B cell (primary cell): ENCODE measurements at regions not wholly inside any gene's neighbourhood (a gene's known extent, or its start where the extent isn't known, plus 50 kb on each side); places are given as distances from the start of the nearest gene placed in this dataset.

Experiments
- ATAC-seq: fragments of 200-7000 bp; cut with Tn5 transposase; one replicate; pipeline ENCODE4 v1.10.0; 2021; ENCODE audit warnings: low read depth, mild to moderate bottlenecking, moderate number of reproducible peaks, moderate library complexity
- CTCF ChIA-PET: fragments of 350-600 bp; sonication (Branson Sonifier 250); formaldehyde crosslinking; loops from one replicate; lab custom pipeline; 2021; ENCODE audit warnings: antibody characterized with exemption, inconsistent platforms; lab: Charles Lee
- POLR2A ChIA-PET: fragments of 350-600 bp; sonication (Branson Sonifier 250); formaldehyde crosslinking; loops from one replicate; lab custom pipeline; 2021; ENCODE audit warnings: antibody characterized with exemption; lab: Charles Lee
- DNase-seq: peaks from one replicate; pipeline ENCODE4 v3.0.0; 2013
- H2AFZ ChIP-seq: 2 replicates; pipeline ENCODE4 v1.6.1; 2012; ENCODE audit warnings: mild to moderate bottlenecking, low read depth, low read length; ENCODE audit not compliant: insufficient read depth, poor library complexity, severe bottlenecking
- H3K27ac ChIP-seq, 2 donors: 1 replicate in 1 of 2; 2 replicates in 1 of 2; pipeline ENCODE4 v1.5.1; 2012 to 2013; ENCODE audit warnings: low read length in 2 of 2, mild to moderate bottlenecking in 2 of 2, moderate library complexity in 1 of 2
- H3K27me3 ChIP-seq, 4 experiments: fragments of 200-600 bp in 1 of 4; sonication (generic) in 1 of 4; replicated peaks in 1 of 4; 1 replicate in 2 of 4; 2 replicates in 2 of 4; pipeline versions ENCODE4 v1.6.1 to v1.7.0; 2013 to 2016; ENCODE audit warnings: low read length in 3 of 4, mild to moderate bottlenecking in 2 of 4, mixed read lengths in 1 of 4, moderate library complexity in 1 of 4; ENCODE audit not compliant: insufficient read depth in 4 of 4, control insufficient read depth in 3 of 4; ENCODE audit errors: control extremely low read depth in 1 of 4
- H3K36me3 ChIP-seq, 2 experiments: replicated peaks in 1 of 2; 1 replicate in 1 of 2; 2 replicates in 1 of 2; pipeline versions ENCODE4 v1.6.1 to v1.7.1; 2013; ENCODE audit warnings: low read length in 1 of 2; ENCODE audit not compliant: insufficient read depth in 2 of 2, control insufficient read depth in 1 of 2; ENCODE audit errors: control extremely low read depth in 1 of 2, extremely low read depth in 1 of 2
- H3K4me1 ChIP-seq, 2 donors: fragments of 200-600 bp in 1 of 2; sonication (generic) in 1 of 2; 1 replicate in 1 of 2; 2 replicates in 1 of 2; pipeline versions ENCODE4 v1.5.1 to v1.6.1; 2013 to 2017; ENCODE audit warnings: low read length in 2 of 2; ENCODE audit not compliant: control insufficient read depth in 2 of 2, insufficient read depth in 2 of 2
- H3K4me2 ChIP-seq: replicated peaks from 2 replicates; pipeline ENCODE3; 2012; ENCODE audit warnings: mild to moderate bottlenecking, low read depth, low read length; ENCODE audit not compliant: poor library complexity, severe bottlenecking
- H3K4me3 ChIP-seq, 5 experiments: fragments of 200-600 bp in 1 of 5; sonication (generic) in 1 of 5; 1 replicate in 3 of 5; 2 replicates in 2 of 5; pipeline versions ENCODE4 v1.5.1 to v1.7.0; 2011 to 2016; ENCODE audit warnings: low read length in 4 of 5, mild to moderate bottlenecking in 4 of 5, low read depth in 2 of 5, control low read depth in 1 of 5, moderate library complexity in 1 of 5; ENCODE audit not compliant: insufficient read depth in 1 of 5; ENCODE audit errors: control extremely low read depth in 1 of 5, extremely low read depth in 1 of 5
- H3K79me2 ChIP-seq: fragments of 200-600 bp; sonication (generic); one replicate; pipeline ENCODE4 v1.6.0; 2016; ENCODE audit warnings: low read length; ENCODE audit not compliant: control insufficient read depth, insufficient read depth
- H3K9ac ChIP-seq: fragments of 200-600 bp; sonication (generic); 2 replicates; pipeline ENCODE4 v1.6.1; 2017; ENCODE audit warnings: mild to moderate bottlenecking, low read length, moderate library complexity
- H3K9me3 ChIP-seq, 3 donors: one replicate each; pipeline versions ENCODE4 v1.6.1 to v1.7.1; 2013; ENCODE audit warnings: low read length in 2 of 3; ENCODE audit not compliant: control insufficient read depth in 2 of 3, insufficient read depth in 1 of 3; ENCODE audit errors: control extremely low read depth in 1 of 3
- H4K20me1 ChIP-seq: 2 replicates; pipeline ENCODE4 v1.6.0; 2012; ENCODE audit warnings: mild to moderate bottlenecking, low read length; ENCODE audit not compliant: insufficient read depth, control insufficient read depth, poor library complexity, severe bottlenecking
- H3K27ac Mint-ChIP-seq: one replicate; pipeline ENCODE4 v1.8.0; 2021; ENCODE audit warnings: mixed read lengths
- H3K27me3 Mint-ChIP-seq: one replicate; pipeline ENCODE4 v1.8.0; 2021; ENCODE audit warnings: mixed read lengths
- H3K4me1 Mint-ChIP-seq: one replicate; pipeline ENCODE4 v1.8.0; 2021; ENCODE audit warnings: mixed read lengths
- H3K4me3 Mint-ChIP-seq: one replicate; pipeline ENCODE4 v1.8.0; 2021; ENCODE audit warnings: mixed read lengths
- H3K9me3 Mint-ChIP-seq: one replicate; pipeline ENCODE4 v1.8.0; 2022; ENCODE audit warnings: mixed read lengths; ENCODE audit not compliant: insufficient read depth
- EZH2 ChIP-seq: IDR thresholded peaks from 2 replicates; pipeline ENCODE4 v1.6.1; 2012; ENCODE audit warnings: borderline replicate concordance, low read depth, mild to moderate bottlenecking, moderate library complexity, low read length; ENCODE audit not compliant: insufficient read depth, poor library complexity, severe bottlenecking
- whole genome bisulfite sequencing: methylation state at CpG from one replicate; pipeline ENCODE4 v1.1.5; 2013; ENCODE audit warnings: missing lambda C conversion rate; ENCODE audit not compliant: insufficient coverage; 5-methylcytosine and 5-hydroxymethylcytosine counted together
- intact Hi-C: fragments of 100-400 bp; cut with micrococcal nuclease; formaldehyde crosslinking; loops from one replicate; pipeline ENCODE4 v1.10.0; 2022
- TF ChIP-seq, protein P1 (sequence below): fragments of 200-600 bp; IDR thresholded peaks from one replicate; pipeline ENCODE4 v1.8.0; 2022; ENCODE audit warnings: antibody characterized with exemption, mild to moderate bottlenecking

GRCh38 chr6:104483225-104483834 is 376.4 kb downstream of the HACE1 start:
- no peaks in the 10 kb centered on the region for H3K9me3 Mint-ChIP-seq
- H4K20me1 ChIP-seq: no peaks in the 10 kb centered on the region
- WGBS: no CpG with 5 or more reads among the region's 2 CpGs
- ChIA-PET CTCF (no interaction called here), POLR2A (no interaction called here)
- no peaks in the 10 kb centered on the region for H3K27me3 ChIP-seq
- H3K27ac ChIP-seq: no peak overlapping the region
- no peak overlapping the region for H3K4me3 ChIP-seq
- H3K79me2 ChIP-seq: no peaks in the 10 kb centered on the region
- H3K4me1 ChIP-seq: no peaks in the 10 kb centered on the region
- H2AFZ ChIP-seq: no peak overlapping the region
- no peak overlapping the region for H3K4me3 Mint-ChIP-seq
- TF ChIP-seq EZH2: no peak
- TF ChIP-seq, protein P1, sequence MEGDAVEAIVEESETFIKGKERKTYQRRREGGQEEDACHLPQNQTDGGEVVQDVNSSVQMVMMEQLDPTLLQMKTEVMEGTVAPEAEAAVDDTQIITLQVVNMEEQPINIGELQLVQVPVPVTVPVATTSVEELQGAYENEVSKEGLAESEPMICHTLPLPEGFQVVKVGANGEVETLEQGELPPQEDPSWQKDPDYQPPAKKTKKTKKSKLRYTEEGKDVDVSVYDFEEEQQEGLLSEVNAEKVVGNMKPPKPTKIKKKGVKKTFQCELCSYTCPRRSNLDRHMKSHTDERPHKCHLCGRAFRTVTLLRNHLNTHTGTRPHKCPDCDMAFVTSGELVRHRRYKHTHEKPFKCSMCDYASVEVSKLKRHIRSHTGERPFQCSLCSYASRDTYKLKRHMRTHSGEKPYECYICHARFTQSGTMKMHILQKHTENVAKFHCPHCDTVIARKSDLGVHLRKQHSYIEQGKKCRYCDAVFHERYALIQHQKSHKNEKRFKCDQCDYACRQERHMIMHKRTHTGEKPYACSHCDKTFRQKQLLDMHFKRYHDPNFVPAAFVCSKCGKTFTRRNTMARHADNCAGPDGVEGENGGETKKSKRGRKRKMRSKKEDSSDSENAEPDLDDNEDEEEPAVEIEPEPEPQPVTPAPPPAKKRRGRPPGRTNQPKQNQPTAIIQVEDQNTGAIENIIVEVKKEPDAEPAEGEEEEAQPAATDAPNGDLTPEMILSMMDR: no peak
- no peak overlapping the region for H3K27ac Mint-ChIP-seq
- ATAC-seq (no peak), DNase-seq (no peak)
- no peak overlapping the region for H3K9ac ChIP-seq
- H3K27me3 Mint-ChIP-seq: no peaks in the 10 kb centered on the region
- no peak overlapping the region for H3K4me2 ChIP-seq
- no peaks in the 10 kb centered on the region for H3K9me3 ChIP-seq
- H3K36me3 ChIP-seq: no peaks in the 10 kb centered on the region
- intact Hi-C loops: no loop called here
- no peaks in the 10 kb centered on the region for H3K4me1 Mint-ChIP-seq

GRCh38 chr6:104477569-104477968 is 382.1 kb downstream of the HACE1 start:
- DNase-seq: no peak
- 67% methylated on average over 1 of the region's 2 CpGs for WGBS
- ChIA-PET POLR2A (no interaction called here), CTCF (no interaction called here)
- H3K36me3 ChIP-seq: no peaks in the 10 kb centered on the region
- no peak overlapping the region for H3K27ac ChIP-seq
- no peak overlapping the region for H3K9ac ChIP-seq
- TF ChIP-seq, protein P1: no peak
- TF ChIP-seq EZH2: no peak
- H4K20me1 ChIP-seq: no peaks in the 10 kb centered on the region
- ATAC-seq: no peak
- H3K4me1 Mint-ChIP-seq: no peaks in the 10 kb centered on the region
- no peak overlapping the region for H3K4me3 ChIP-seq
- H3K4me3 Mint-ChIP-seq: no peak overlapping the region
- H3K27ac Mint-ChIP-seq: no peak overlapping the region
- intact Hi-C loops: no loop called here
- no peaks in the 10 kb centered on the region for H3K4me1 ChIP-seq
- H3K27me3 ChIP-seq: no peaks in the 10 kb centered on the region
- no peaks in the 10 kb centered on the region for H3K9me3 Mint-ChIP-seq
- H3K27me3 Mint-ChIP-seq: no peaks in the 10 kb centered on the region
- no peaks in the 10 kb centered on the region for H3K9me3 ChIP-seq
- H3K79me2 ChIP-seq: no peaks in the 10 kb centered on the region
- no peak overlapping the region for H2AFZ ChIP-seq
- no peak overlapping the region for H3K4me2 ChIP-seq
